ENCODE measurements at regions not wholly inside any gene's neighbourhood (a gene's known extent, or its start where the extent isn't known, plus 50 kb on each side); places are given as distances from the start of the nearest gene placed in this dataset.

DNA sequence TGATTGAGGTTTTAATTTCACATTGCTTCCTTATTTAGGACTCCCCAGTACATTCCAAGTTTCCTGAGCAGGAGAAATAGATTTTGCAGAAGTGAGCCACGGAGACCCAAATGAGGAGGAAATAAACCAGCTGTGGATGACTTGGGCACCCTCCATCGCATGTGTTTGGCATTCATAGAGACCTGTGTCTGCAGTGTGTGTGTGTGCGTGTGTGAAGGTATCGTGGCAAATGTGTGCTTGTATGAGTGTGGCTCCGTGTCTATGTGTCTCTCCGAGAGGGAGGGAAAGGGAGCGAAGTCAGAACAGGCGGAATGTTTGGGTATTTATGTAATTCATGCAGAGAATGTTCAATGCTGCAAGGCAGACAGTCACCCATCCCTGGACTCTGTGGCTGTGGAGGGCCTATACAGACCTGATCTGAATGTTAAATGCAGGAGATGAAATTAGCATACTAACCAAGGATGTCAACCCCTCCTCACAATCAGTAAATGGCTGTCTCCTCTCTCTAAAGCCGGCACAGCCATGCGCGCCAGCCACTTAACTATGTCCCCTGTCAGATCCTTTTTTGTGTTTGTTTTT, 186.0 kb upstream of the ZFHX3 start:
- ChIA-PET POLR2A (no interaction called here), CTCF (no interaction called here)

More for the DNA sequence above, 186.0 kb upstream of the ZFHX3 start:
- H3K9me2 ChIP-seq (ENCODE audit: insufficient read depth): no peaks in the 10 kb centered on the region
- ATAC-seq (no peak), DNase-seq (ENCODE audit: low read depth, low spot score) (no peak)
- H3K4me3 ChIP-seq (replicated peaks in 1 of 2; ENCODE audit: low read depth in 1 of 2, low read length in 2 of 2): no peak overlapping the region
- intact Hi-C loops (cut with micrococcal nuclease): no loop called here
- H3K27ac ChIP-seq (ENCODE audit: low read depth, low read length): no peak overlapping the region
- TF ChIP-seq FOSL1 (IDR thresholded peaks at IDR 0.05; ENCODE audit: low read depth) (no peak), SRF (IDR thresholded peaks at IDR 0.05; ENCODE audit: low read depth) (no peak), EZH2 (IDR thresholded peaks at IDR 0.05) (no peak), SP1 (IDR thresholded peaks at IDR 0.05; ENCODE audit: low read depth) (no peak), ZFX (IDR thresholded peaks at IDR 0.05) (no peak), SIN3A (IDR thresholded peaks at IDR 0.05; ENCODE audit: low read depth) (no peak), EZH2phosphoT487 (IDR thresholded peaks at IDR 0.05; ENCODE audit: borderline replicate concordance) (no peak), JUND (IDR thresholded peaks at IDR 0.05) (no peak), CEBPB (IDR thresholded peaks at IDR 0.05; ENCODE audit: low read depth) (no peak), RAD21 (IDR thresholded peaks at IDR 0.05; ENCODE audit: low read depth) (no peak), ZNF274 (IDR thresholded peaks at IDR 0.05; ENCODE audit: low read depth, low read length) (no peak), CBX3 (IDR thresholded peaks at IDR 0.05; ENCODE audit: low read depth) (no peak), TCF7L2 (IDR thresholded peaks at IDR 0.05; ENCODE audit: borderline replicate concordance, extremely low read depth, insufficient read depth, insufficient read length) (no peak)
- TF ChIP-seq, protein P1, sequence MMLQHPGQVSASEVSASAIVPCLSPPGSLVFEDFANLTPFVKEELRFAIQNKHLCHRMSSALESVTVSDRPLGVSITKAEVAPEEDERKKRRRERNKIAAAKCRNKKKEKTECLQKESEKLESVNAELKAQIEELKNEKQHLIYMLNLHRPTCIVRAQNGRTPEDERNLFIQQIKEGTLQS (IDR thresholded peaks at IDR 0.05): no peak
- TF ChIP-seq, protein P2, sequence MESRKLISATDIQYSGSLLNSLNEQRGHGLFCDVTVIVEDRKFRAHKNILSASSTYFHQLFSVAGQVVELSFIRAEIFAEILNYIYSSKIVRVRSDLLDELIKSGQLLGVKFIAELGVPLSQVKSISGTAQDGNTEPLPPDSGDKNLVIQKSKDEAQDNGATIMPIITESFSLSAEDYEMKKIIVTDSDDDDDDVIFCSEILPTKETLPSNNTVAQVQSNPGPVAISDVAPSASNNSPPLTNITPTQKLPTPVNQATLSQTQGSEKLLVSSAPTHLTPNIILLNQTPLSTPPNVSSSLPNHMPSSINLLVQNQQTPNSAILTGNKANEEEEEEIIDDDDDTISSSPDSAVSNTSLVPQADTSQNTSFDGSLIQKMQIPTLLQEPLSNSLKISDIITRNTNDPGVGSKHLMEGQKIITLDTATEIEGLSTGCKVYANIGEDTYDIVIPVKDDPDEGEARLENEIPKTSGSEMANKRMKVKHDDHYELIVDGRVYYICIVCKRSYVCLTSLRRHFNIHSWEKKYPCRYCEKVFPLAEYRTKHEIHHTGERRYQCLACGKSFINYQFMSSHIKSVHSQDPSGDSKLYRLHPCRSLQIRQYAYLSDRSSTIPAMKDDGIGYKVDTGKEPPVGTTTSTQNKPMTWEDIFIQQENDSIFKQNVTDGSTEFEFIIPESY (IDR thresholded peaks at IDR 0.05; ENCODE audit: extremely low read depth, insufficient replicate concordance, low read length): no peak
- TF ChIP-seq, protein P3, sequence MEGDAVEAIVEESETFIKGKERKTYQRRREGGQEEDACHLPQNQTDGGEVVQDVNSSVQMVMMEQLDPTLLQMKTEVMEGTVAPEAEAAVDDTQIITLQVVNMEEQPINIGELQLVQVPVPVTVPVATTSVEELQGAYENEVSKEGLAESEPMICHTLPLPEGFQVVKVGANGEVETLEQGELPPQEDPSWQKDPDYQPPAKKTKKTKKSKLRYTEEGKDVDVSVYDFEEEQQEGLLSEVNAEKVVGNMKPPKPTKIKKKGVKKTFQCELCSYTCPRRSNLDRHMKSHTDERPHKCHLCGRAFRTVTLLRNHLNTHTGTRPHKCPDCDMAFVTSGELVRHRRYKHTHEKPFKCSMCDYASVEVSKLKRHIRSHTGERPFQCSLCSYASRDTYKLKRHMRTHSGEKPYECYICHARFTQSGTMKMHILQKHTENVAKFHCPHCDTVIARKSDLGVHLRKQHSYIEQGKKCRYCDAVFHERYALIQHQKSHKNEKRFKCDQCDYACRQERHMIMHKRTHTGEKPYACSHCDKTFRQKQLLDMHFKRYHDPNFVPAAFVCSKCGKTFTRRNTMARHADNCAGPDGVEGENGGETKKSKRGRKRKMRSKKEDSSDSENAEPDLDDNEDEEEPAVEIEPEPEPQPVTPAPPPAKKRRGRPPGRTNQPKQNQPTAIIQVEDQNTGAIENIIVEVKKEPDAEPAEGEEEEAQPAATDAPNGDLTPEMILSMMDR (IDR thresholded peaks at IDR 0.05 in 2 of 3, conservative IDR thresholded peaks at IDR 0.05 in 1 of 3; ENCODE audit: borderline replicate concordance in 1 of 3, insufficient read depth in 1 of 3, low read depth in 2 of 3, low read length in 2 of 3): no peak
- H2AFZ ChIP-seq (ENCODE audit: low read depth, low read length, poor library complexity, severe bottlenecking): no peak overlapping the region
- RAD21 ChIA-PET (ENCODE audit: low non-redundant PET in 1 of 2, low total read pairs in 2 of 2, uncharacterized antibody in 2 of 2, unreplicated experiment in 2 of 2): no interaction called here
- H3K79me2 ChIP-seq (ENCODE audit: insufficient read depth, low read length): no peaks in the 10 kb centered on the region
- no peak overlapping the region for H3K9ac ChIP-seq (ENCODE audit: low read length)
- no peaks in the 10 kb centered on the region for H3K9me3 ChIP-seq (ENCODE audit: control insufficient read depth in 1 of 2, insufficient read depth in 1 of 2, low read depth in 1 of 2, low read length in 2 of 2)
- H3K4me2 ChIP-seq (ENCODE audit: low read length): no peak overlapping the region
- peaks cover 3 to 16% of the 10 kb centered on the region in 2 experiments; a peak in 3 of 4 replicates for H3K4me1 ChIP-seq (ENCODE audit: control insufficient read depth in 1 of 2, insufficient read depth in 2 of 2, low read length in 2 of 2)
- H3K36me3 ChIP-seq (ENCODE audit: control insufficient read depth in 1 of 2, insufficient read depth in 2 of 2, low read length in 2 of 2): no peaks in the 10 kb centered on the region
- H4K20me1 ChIP-seq (ENCODE audit: insufficient read depth): no peaks in the 10 kb centered on the region
- BruUV-seq (replicated peaks): no TSS peak
- no peaks in the 10 kb centered on the region; the same call in 1 of the 2 replicates for H3K27me3 ChIP-seq (ENCODE audit: insufficient read depth, low read length)
